NCI-H1105 (cell line): ENCODE measurements at regions not wholly inside any gene's neighbourhood (a gene's known extent, or its start where the extent isn't known, plus 50 kb on each side); places are given as distances from the start of the nearest gene placed in this dataset.
A peak's percentile ranks its signal among the peaks of the same experiment; 100 is the strongest.
"Not testable (repeated sequence)": the region's sequence is repeated elsewhere in the genome, so short reads cannot be mapped to it uniquely, and the experiment has no call there.

Experiments
- DNase-seq: peaks from one replicate; lab custom pipeline; 2025; lab: John Stamatoyannopoulos, UW

DNA sequence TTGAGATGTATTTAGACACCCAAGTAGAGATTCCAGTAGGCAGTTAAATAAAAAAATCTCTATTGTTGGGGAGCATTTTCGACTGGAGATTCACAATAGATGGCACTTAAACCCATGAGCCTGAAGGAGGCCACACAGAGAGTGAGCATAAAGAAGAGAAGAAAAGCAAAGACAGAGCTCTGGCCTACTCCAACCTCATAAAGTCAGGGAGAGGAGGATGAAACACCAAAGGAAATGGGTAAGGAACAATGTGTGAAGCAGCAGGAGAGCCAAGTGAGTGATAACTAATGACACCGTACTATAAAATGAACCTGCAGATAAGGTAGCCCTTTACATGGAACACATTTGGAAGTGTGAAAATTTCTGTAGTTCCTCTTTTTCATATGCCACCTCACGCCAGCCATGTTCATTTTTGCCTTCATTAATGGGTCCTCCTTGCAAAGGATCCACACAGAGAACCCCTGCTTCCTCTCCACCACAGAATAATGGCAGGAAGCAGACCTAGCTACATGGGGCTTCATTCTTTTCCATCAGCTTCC is 150.0 kb upstream of the SYT10 start:
- no peak for DNase-seq

DNA sequence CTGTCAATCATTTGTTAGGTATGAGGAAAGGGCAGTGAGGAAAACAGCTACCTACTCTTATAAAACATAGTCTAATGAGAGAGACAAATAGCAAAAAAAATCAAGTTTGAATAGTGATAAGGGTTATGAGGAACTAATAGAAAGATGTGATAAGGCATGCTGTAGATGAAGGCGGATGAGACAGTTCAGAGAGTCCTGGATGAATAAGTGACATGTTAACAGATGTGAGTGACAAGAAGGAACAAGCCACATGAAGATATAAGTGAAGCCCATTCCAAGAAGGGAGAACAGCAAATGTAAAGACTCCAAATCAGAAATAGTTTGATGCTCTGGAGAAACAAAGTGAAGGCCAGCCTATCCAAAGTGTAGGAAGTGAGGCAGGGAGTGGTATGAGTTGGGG is 154.1 kb upstream of the SYT10 start:
- no peak for DNase-seq

DNA sequence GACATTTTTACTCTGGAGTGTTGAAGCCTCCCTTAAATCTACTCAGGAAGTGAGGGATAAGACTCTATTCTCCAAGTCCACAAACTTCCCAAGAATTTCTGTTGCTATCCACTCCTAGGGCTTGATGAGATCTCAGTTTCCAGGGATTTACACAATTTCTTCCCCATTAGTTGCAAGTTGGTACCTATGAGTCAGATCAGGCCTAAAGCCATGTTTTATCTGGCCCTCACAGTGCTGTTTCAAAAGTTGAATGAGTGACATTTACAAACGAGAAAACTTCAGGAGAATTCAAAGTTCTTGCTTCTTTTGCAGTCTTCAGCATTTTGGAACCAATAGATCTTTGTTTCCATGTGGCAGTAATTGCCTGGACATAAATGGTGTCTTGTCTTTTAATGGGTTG is 156.4 kb upstream of the SYT10 start:
- DNase-seq = no peak

DNA sequence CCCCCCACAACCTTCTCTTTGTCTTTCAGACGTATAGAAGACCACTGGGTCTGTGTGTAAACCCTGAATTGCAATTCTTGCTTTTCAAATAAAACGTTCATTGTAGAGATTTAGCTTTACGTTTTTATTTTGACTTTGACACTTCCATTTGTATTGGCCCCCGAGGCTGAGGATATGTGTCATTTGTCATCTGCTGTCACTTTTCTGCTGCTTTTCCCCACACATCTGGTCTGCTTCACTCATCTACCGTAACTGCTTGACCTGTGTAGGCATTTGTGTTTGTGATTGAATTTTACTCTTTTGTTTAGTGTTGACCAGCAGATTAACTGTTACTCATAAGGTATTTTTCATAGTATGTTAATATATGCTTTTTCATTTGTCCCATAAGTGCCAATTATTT is 157.2 kb upstream of the SYT10 start:
- no peak for DNase-seq

DNA sequence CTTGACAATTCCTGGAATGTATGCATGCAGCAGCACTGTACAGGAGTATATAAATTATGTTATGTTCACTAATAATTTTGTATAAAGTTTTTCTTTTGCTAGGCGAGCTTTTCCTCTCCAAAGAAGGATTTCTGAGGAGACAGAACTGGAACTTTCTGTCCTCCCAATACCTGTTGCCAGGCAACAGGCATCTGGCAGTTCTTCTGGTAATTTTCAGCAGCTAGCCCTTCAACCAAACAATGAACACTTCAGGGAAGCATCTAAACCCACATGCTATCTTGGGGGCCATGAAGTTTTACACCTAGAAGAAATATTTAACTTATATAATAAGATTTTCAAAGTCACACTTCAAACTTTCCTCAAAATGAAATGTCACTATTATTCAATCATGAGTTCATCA is 162.9 kb upstream of the SYT10 start:
- DNase-seq = peak; percentile 29

DNA sequence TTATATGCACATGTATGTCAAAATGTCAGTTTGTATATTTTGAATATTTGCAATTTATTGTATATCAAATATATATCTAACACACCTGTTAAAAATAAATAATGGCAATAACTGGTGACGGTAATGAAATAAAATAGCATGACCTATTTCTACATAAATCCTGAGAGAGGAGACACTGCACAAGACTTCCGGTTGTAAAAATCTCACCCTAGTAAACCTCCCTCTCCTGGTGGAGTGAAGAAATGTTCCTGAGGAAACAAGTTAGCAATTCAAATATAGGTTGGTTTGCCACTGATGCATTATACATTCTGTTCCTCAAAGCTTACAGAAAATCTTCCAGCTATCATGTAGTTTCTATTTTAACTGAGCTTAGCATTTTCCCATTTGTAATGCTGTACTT is 166.1 kb upstream of the SYT10 start:
- no peak for DNase-seq

DNA sequence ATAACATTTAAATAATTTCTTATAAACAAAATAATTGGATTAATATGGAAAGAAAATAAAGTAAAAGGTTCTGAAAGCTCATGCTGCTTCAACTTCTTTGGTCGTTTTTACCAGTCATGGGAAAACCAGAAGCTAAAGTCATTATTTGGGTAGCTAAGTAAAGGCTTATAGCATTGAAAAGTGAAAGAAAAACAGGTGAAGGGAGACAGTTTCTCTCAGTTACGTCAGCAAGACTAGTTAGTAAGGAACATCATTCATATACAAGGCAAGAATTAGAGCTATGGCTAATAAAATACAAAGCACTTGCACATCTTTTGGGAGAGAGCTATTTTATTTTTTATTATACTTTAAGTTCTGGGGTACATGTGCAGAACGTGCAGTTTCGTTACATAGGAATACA is 170.3 kb upstream of the SYT10 start:
- DNase-seq = no peak

DNA sequence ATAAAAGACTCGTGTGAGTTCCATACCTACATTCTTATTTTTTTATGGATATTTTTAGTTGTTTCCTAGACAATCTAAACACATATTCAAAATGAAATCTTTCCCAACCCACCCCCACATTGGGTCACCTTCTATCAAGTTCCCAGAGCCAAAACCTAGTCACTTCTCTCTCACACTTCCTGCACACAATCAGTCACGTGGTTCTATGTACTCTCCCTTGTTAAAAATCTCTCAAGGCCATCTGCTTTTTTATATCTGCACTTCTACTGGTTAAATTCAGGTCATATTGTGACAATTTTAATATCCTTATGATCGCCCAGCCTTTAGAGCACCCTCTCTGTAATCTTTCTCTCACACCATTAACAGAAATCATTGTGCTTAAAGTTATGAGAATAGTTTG is 175.0 kb upstream of the SYT10 start:
- DNase-seq = no peak

DNA sequence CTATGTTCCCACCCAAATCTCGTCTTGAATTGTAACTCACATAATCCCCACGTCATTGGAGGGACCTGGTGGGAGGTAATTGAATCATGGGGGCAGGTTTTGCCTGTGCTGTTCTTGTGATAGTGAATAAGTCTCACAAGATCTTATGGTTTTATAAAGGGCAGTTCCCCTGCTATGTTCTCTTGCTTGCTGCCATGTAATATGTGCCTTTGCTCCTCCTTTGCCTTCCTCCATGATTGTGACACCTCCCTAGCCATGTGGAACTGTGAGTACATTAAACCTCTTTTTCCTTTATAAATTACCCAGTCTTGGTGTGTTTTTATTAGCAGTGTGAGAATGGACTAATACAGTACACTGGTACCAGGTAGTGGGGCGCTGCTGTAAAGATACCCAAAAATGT is 177.6 kb upstream of the SYT10 start:
- no peak for DNase-seq

DNA sequence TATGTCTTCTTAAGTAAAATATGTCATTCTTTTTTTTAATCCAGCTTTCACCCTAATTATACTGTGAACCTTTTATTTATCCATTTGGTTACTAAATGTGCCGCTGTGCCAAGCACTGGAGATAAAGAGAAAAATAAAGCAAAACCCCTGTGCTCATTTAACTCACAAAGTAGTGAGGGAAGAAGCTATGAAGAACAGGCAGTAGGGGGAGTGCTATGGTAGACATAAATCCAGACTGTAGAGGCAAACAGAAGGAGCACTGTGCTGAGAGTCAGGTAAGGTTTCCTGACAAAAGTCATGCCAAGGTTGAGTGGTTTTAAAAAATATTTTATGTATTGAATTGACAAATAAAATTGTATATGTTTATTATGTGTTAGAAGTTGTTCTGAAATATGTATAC is 188.5 kb upstream of the SYT10 start:
- DNase-seq = no peak

DNA sequence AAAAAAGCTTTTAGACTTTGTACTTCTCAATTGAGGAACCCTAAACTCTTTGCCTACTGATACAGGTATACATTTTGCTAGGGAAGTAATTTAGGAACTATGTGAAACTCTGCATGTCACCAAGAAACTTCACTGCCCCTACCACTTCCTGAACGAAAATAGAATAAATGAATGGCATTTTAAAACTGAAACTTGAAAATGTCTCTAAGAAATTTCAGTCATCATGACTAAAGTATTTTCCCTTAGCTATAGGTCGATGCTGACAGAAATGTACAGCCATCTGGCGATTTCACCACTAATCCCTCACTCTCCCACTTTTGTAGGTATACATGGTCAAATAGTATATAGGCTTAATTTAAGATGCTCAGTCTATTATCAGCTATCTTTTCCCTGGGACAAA is 194.9 kb upstream of the SYT10 start:
- DNase-seq = no peak

DNA sequence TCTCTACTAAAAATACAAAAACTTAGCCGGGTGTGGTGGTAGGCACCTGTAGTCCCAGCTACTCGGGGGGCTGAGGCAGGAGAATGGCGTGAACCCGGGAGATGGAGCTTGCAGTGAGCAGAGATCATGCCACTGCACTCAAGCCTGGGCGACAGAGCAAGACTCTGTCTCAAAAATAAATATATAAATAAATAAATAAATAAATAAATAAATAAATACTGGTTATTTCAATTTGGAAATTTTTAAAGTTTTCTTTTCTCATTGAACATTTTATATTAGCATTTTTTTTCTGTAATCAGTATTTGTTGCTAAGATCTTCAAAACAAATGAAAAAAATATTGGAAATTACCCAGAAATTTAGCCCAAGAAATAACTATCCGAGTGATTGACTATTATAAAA is 197.3 kb upstream of the SYT10 start:
- DNase-seq = not testable (repeated sequence)

DNA sequence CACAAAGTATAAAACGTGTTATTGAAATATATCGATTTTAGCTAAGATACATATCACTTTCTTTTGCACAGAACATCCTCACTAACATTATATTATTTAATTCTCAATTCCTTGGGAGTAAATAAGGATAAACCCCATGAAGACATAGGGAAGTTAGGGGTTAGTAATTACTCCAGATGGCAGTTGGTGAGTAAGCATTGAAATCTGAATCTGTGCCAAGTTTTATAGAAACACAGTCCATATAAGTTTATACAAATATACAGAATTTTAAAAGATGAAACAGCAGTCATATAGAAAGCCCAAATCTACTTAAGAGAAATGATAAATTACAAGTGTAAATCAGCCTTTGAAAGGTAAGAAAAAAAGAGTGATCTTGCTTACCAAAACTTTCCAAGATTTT is 200.4 kb upstream of the SYT10 start:
- peak; percentile 3 for DNase-seq

DNA sequence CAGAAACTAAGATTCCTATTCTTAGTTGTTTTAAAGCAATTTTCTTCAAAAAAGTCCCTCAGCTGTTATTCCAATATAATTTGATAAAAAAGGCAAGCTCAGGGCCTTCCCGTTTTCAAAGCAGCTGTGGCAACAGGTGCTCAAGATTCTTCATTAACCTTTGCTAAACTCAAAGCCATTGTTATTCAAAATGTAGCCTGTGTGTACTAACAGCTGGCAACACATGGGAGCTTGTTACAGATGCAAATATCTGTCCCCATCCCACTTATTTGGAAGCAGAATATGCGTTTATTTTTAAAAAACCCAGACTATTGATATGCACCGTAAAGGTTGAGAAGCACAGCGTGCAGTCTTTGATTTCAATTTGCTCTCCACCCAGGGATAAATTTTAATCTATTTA is 210.4 kb upstream of the SYT10 start:
- DNase-seq = no peak

DNA sequence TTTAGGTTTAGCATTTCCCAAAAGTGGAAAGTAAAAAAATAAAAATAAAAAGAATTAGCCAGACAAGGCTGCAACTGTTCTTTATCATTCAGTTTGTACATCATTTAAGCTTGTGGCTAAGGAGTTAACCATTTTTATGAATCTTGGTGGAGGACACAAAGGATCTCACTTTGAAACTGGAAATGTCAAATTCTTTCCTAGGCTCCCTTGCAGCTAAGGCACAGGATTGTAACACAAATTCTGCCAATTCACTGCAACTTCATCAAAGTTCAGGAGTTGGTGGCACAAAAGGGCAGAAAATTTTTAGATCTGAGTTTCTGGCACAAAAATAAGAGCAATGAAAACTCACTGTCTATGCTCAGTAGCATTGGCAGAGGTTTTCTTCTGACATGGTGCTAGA is 211.2 kb upstream of the SYT10 start:
- no peak for DNase-seq

DNA sequence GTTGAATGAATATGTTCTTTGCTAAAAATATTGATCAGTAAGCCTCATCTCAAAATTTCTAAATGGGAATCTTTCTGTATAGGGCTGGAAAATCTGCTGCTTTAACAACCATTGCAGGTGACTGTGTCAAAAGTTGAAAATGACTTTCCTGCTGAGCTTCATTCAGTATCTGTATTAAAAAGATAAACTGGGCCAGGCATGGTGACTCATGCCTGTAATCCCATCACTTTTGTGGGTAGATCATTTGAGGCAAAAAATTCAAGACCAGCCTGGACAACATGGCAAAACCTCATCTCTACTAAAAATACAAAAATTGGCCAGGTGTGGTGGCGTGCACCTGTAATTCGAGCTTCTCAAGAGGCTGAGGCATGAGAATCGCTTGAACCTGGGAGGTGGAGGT is 213.7 kb upstream of the SYT10 start:
- DNase-seq = no peak

DNA sequence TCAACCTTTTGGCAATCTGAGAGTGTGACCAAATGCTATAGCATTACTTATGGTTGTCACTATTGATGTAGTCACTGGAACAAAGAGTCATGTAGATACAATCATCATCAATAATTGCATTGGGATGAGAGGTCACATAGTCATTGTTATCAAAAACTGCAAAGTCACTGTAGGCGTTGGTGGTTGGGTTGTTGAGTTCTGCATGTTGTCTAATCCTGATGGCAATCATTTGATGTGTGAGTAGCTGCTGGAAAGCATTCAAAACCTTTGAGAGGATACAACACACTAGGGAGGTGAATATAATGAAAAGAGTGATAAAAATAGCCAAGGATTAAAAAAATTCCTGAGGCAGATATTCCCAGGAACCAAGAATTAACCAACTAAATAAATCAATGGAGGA is 214.7 kb upstream of the SYT10 start:
- DNase-seq = no peak

DNA sequence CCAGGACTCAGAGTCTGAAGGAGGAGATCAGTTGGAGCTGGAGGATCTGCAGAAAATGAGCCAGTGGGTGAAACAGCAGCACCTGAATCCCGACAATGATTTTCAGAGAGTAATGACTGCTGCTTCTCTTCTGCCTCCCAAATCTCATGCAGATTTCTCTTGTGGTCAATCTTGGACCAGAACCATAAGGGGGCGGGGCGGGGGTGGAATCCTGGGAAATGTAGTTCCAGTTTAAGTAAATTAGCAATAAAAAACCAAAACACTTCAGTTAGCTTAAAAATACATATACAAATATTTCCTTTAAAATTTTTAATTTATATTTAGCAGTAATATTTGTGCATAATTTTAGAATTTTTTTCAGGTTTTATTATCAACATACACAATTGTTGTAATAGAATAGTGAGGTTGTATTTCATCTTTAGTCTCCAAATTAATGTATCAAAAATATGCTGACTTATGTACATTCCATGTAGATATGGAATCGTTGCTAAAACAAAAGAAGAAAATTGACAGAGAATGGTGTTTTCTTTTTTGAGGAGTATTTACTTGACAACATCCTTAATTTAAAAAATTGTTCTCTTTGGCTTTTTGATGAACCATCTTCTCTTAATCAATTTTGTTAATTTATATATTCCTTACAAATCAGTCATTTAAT is 223.5 kb upstream of the SYT10 start:
- DNase-seq = no peak

DNA sequence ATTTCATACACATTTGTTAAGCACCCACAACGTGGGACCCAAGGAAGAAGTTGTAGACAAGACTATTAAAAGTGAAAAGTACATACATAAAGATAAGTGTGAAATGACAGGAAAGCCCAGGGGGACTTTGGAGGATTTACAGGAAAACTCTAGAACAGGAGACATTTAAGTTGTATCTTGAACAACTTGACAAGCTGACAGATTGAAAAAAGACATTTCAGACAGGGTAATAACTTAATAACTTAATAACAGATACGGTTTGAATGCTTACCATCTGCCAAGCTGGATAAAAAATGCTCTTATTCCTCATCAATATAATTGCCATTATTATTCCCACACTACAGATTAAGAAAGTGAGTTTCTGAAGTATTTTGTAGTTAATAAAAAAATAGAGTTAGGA is 229.7 kb upstream of the SYT10 start:
- no peak for DNase-seq

DNA sequence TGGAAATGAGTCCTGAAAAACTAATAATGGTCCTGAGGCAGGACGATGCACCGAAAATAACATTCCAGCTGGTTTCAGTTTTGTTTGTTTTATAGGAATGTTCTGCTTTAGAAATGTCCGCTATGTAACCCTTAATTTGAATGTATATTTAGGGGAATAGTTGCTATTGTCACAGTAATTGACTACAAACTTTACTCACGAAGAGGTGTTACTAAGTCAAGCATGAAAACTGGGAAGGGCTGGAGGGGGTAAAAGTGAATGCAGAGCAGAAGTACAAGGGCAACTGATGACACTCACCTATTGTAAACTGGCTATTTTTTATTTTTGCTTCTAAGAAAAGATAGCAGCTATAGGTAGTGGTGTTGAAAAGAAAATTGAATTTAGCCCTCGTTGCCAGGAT is 230.7 kb upstream of the SYT10 start:
- DNase-seq = no peak

DNA sequence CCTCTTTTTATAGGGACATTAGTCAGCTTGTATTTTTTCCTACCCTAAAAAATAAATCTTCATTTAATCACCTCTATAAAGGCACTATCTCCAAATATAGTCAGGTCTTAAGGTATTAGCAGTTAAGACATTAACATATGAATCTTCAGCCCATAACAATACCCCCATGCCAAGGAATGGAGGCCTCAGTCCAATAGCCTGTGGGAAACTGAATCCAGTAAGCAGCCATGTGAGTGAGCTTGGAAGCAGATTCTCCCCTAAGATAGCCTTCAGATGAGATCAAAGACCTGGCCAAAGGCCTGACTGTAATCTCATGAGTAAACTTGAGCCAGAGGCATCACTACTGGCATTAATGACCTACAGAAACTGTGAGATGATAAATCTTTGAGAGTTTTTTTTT is 232.1 kb upstream of the SYT10 start:
- no peak for DNase-seq

DNA sequence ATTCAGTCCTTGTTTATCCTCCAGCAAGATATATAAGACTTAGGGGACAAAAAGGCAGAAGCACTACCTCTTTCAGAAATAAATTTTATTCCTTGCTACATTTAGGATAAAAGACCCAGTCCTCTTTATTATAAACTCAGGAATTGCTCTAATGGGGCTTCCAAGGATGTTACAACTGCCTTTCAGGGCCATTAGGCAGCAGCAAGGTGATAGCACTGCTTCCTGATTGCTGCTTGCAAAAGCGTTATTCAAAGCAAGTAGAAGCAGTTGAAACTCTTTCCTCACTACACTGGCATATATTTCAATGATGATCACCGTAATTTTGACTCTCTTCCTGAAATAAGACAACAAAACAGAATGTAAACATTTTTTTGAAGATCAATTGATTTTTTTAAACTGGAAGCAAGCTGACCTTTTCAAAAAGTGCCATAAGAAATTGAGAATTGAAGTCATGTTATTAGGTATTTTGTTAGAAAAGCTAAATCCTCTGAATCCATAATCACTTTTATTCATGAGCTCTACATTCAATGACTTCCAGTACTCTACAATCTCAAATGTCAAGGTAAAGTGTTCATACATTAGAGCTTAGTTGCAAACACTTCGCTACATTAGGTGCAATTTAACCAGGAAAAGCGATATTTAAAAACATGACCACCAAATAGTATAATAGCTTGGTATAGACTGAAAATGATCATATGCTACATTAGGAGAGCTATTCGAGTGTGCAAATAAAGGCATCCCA is 233.4 kb upstream of the SYT10 start:
- DNase-seq = no peak

DNA sequence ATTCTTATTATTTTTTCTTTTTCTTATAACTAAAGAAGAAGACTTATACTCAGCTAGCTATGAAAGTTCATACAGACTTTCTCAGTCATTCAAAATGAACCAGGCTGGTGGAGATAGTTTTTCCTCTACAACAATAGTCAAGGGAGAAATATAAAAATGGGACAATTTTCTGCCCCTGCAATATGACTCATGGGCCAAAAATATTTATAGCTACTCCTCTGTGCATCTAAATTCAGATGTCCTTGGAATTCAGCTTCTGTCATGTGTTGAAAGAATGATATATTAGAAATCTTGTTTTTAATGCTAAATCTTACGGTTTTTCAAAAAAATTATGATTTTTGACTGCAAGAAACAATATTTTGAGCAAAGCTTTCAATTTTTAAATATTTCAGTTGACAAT is 237.2 kb upstream of the SYT10 start:
- DNase-seq = no peak
